HG03520 (cell line): ENCODE measurements at regions not wholly inside any gene's neighbourhood (a gene's known extent, or its start where the extent isn't known, plus 50 kb on each side); places are given as distances from the start of the nearest gene placed in this dataset.

Experiments
- ATAC-seq: cut with Tn5 transposase; IDR thresholded peaks from one replicate; pipeline ENCODE4 v1.9.1; 2021; ENCODE audit warnings: mild to moderate bottlenecking, moderate library complexity; ENCODE audit not compliant: unreplicated experiment

GRCh38 chr10:130368761-130369560, 232.8 kb downstream of the GLRX3 start:
- no peak for ATAC-seq

- no peak for ATAC-seq
Measured at GRCh38 chr10:130369645-130370381, 233.6 kb downstream of the GLRX3 start.

- ATAC-seq: no peak
Measured at GRCh38 chr10:130370721-130371120, 234.5 kb downstream of the GLRX3 start.

GRCh38 chr10:130371156-130371555, 235.0 kb downstream of the GLRX3 start:
- no peak for ATAC-seq

GRCh38 chr10:130371666-130372065, 235.5 kb downstream of the GLRX3 start:
- ATAC-seq: no peak

GRCh38 chr10:130372222-130372621, 236.0 kb downstream of the GLRX3 start:
- ATAC-seq: no peak

- ATAC-seq: no peak
Measured at GRCh38 chr10:130372866-130373265, 236.7 kb downstream of the GLRX3 start.

GRCh38 chr10:130377986-130378540, 241.9 kb downstream of the GLRX3 start:
- ATAC-seq: no peak

- ATAC-seq: no peak
Measured at GRCh38 chr10:130378556-130379400, 242.6 kb downstream of the GLRX3 start.

- no peak for ATAC-seq
Measured at GRCh38 chr10:130380056-130380455, 243.9 kb downstream of the GLRX3 start.

GRCh38 chr10:130382031-130382430, 245.8 kb downstream of the GLRX3 start:
- ATAC-seq: no peak

- no peak for ATAC-seq
Measured at GRCh38 chr10:130387936-130388580, 251.9 kb downstream of the GLRX3 start.

- no peak for ATAC-seq
Measured at GRCh38 chr10:130388746-130389145, 252.6 kb downstream of the GLRX3 start.

GRCh38 chr10:130389906-130390305, 253.7 kb downstream of the GLRX3 start:
- ATAC-seq: no peak

GRCh38 chr10:130392031-130392430, 255.8 kb downstream of the GLRX3 start:
- no peak for ATAC-seq

GRCh38 chr10:130393342-130393741, 257.2 kb downstream of the GLRX3 start:
- no peak for ATAC-seq

- ATAC-seq: no peak
Measured at GRCh38 chr10:130394832-130395231, 258.6 kb downstream of the GLRX3 start.

GRCh38 chr10:130395248-130395936, 259.2 kb downstream of the GLRX3 start:
- no peak for ATAC-seq

GRCh38 chr10:130396044-130396443, 259.9 kb downstream of the GLRX3 start:
- ATAC-seq: no peak
